NK-92 (cell line): ENCODE measurements at regions not wholly inside any gene's neighbourhood (a gene's known extent, or its start where the extent isn't known, plus 50 kb on each side); places are given as distances from the start of the nearest gene placed in this dataset.

Experiments used
- DNase-seq: peaks from one replicate; lab custom pipeline; 2025; ENCODE audit not compliant: unreplicated experiment; lab: John Stamatoyannopoulos, UW

DNA sequence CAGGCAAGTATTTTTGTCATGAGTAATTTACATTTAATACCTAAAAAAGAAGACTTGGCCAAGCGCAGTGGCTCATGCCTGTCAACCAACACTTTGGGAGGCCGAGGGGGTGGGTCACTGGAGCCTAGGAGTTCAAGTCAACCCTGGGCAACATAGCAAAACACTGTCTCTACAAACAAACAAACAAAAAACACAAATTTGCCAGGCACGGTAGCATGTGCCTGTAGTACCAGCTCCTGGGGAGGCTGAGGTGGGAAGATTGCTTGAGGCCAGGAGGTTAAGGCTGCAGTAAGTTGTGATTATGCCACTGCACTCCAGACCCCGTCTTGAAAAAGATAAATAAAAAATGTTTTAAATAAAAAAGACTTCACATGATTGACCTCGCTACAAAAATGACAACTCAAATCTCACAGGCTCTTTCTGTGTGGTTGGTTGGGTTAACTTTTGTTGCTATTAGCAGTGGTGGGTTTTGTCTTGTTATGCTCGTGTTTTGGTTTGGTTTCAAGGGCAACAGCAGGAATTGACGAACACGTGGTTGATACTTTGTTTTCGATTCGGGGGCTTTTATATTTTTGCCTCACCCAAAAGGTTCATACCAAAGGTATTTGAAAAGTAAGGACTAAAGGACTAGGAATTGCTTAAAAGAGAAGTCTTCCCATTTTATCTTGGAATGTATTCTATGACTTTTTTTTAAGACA is 227.2 kb upstream of the MKLN1 start:
- DNase-seq = no peak

DNA sequence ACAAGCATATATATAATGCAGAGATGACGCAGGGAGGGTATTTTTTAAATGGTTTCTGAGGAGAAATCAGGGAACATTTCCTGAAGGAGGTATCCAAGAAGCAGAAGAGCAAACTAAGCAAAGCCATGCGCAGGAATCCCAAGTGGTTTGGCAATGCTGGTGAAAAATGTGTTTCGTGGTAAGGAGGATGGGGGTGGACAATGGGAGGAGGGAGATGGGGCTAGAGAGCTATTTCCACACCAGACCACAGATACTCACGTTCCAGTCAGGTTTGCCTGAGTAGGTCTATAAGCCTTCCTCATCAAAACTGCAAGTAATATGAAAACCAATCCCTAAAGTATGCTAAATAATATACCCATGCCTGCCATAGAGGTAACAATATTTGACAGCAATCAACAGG is 223.7 kb upstream of the MKLN1 start:
- no peak for DNase-seq

DNA sequence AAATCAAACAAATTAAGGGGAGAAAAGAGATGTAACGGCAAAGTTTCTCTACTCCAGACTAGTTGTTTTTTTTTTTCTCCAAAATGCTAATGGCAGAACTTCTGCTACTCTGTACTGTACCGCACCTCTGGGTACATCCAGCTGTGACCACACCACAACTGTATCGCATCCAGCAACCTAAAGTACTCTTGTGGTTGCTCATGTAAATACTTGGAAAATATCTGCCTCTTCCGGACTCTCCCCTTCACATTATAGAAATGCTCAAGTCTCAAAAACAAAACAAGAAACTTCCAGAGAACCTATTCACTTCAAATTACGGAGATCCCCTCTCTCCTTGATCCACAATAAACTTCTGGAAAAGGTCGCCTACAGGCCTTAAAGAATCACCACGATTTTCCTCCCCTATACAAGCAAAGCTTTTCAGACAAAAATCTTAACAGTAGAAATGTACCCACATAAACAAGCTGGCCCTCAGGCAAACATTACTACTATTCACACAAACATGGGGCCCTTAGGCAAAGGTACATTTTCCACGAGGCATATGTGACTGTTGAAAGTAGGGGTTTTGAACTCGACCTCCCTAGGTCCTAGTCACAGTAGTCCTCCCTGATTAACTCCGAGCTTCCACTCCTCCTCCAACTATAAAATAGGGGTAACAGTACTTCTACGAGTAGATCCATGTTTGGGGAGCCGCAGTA is 222.9 kb upstream of the MKLN1 start:
- no peak for DNase-seq

DNA sequence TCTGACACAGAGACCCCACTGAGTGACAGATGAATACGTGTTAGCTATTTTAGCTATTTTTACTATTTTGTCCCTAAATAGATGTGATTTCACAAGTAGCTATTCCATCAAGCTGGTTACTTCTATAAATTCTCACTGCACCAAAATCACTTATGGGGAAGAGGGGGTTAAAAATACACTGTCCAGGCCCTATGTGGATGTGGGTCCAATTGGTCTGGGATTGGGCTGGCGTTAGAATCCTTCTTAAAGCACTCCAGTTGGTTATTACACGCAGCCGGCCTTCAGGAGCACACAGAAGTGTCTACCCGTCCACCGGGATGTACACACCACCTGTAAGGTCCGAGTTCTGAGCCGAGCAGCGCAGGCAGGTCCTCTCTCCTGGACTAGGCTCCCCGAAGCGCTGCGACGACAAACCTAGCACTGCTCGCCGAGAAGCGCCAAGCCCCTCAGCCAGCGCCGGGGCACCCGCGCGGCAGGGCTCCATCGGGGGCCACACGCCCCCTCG is 222.3 kb upstream of the MKLN1 start:
- DNase-seq = no peak

DNA sequence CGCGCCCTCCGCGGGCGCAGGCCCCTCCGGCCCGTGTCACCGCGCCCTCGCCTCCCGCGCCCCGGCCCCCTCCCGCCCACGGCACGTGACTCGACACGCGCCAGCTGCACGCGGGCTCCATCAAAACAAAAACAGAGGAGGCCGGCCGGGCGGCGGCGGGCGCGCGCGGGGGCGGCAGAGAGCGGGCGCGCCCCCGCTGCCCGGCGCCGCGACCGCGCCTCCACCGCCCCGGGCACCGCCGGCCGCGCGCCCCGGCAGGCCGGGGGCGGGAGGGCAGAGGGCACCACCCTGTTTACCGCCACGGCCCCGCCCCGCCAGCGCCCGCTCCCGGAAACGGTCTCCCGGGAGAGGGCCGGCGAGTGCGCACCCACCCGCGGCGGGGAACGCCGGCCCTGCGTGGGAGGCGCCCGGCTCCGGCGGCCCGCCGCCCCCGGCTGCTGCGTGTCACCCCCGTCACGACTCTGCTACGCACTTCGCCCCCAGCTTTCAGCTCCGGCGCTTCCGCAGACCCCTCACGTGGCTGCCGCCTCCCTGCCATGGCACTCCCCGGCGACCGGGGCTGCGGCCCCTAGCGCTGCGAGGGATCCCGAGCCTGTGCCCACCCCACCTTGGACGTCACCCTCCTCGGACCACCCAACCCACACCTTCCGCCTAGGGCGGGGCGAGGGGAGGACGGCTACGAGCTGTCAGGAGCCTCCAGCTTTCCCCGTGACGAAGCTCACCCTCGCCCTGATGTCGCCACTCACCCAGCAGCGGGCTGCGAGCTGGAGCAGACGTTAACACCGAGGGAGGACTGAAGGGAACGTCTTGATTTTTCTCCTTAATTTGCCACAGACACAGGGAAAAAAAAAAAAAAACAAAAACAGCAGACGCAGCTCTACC is 221.6 kb upstream of the MKLN1 start:
- peak; percentile 72 for DNase-seq

DNA sequence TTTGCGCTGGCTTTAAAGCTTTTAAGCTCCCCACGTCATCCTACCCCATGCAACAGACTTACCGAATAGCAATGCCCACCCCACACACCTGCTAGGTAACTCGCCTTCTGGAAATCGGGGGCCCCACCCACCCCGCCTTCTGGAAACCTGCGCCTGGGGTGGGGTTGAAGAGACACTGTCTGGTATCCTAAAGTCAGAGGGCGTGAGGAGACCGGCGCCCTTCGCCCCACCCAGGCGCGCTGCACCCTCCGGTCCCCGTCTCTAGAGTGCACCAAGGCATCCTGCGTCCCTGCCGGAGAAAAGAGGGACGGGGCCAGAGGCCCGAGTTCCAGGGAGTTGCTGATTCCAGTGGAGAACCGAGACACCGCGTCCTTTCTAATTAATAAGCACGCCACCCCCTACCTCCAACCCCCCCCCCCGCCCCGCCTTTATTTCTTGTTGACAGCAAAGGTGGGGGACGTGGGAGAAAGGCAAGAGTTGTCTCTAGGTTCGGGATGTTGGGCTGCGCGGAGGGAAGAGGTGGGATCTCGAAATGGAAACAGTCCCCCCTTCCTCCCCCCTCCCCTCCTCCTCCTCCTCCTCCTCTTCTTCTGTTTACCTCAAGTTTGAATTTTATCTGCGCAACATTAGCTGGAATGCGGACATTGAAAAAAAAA is 220.9 kb upstream of the MKLN1 start:
- DNase-seq = no peak

DNA sequence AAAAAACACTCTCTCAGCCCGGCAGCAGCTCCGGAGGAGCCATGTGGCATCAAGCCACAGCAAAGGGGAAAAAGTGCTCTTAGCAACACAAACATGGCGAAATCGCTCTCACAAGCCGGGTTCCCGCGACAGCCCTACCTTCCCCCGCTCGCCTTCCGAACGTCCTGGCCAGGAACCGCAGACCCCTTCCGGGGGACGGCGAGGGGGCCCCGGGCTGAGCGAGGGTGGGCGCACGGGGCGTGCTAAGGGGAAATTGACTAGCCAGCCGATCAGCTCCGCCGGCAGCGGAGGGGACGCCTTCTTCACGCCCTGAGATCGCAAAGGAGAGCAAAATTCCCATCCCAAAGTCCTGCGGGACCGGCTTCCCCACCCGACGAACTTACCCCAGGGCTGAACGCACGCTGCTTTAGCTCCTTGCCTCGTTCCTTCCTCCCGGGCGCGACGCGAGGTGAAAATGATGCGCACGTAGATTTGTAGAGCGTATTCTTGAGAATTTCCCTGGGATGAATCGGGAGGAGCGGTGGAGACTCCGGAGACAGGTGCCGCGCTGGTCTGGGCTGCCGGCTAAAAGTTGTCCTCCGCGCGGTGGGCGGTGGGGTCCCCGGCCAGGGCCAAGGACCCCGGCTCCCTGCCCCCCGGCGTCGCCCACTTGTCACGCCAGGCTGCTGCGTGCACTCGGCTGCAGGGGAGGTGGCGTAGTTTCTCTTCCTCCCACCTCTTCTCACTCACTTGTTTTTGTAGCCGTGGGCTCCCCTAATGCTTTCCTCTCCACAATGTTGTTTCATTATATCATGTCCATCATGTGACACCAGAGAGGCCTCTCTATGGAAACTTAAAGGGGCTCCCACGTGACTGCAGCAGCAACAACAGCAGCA is 220.1 kb upstream of the MKLN1 start:
- no peak for DNase-seq

DNA sequence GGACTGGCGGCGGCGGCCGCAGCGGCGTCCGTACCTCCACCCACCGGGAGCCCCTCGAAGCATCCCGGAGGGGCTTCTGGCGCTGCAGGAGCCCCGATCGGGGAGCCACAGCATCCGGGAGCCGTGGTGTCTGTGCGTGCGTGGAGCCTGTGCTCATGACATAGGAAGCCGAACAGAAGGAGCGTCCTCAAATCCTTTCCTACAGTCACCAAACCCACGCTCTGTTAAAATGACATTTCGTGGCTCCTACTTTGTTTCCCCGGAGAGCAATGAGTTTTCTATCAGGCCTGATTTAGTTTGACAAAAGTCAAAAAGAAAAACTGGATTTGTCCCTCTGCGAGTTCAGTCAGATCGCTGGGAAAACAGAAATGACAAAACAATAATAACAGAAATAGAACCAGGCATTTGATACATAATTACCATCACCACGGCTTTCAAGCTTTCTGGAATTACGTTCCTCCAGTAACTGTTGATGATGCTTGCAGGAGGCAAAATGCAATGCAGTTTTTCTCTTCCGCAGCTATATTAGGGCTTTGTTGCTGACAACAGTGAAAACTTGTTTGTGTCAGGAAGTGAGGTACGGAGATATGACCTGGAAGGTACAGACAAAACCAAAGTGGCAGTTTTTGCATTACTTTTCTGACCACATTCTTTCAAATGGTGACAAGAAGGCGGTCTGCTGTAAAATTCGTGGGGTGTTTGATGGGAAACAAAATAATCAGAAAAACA is 219.3 kb upstream of the MKLN1 start:
- no peak for DNase-seq

DNA sequence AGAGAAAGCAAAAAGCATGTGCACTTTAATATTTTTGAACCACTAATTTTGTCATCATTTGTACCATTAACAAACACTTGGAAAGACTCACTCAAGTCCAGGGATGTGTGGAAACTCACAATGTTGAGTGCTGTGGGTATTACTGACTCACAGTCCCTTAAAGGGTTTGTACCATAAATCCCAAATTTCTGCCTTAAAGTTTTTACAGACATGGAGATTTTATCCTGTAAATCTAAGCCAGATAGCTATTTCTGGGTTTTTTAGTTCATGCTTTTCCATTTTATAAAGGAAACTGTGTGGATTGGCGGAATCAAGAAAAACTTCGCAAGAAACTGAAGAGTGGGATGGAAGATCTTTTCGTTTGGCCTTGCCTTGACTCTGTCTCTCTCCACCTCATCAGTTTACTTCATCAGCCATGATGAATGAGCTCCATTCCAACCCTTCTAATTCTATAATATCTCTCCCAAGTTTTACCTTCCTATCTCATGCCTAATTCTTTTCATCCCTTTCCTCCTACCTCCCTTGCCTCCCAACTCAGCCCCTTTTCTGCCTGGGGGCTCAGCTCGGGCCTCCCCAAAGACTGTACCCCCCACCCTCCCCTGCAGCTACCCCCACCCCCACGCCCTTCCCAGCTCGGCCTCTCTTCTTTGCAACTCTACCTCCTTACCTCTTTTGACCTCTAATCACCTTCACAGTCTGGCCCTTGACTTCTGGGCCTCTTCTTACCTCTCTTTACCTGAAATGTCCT is 218.5 kb upstream of the MKLN1 start:
- DNase-seq = no peak

DNA sequence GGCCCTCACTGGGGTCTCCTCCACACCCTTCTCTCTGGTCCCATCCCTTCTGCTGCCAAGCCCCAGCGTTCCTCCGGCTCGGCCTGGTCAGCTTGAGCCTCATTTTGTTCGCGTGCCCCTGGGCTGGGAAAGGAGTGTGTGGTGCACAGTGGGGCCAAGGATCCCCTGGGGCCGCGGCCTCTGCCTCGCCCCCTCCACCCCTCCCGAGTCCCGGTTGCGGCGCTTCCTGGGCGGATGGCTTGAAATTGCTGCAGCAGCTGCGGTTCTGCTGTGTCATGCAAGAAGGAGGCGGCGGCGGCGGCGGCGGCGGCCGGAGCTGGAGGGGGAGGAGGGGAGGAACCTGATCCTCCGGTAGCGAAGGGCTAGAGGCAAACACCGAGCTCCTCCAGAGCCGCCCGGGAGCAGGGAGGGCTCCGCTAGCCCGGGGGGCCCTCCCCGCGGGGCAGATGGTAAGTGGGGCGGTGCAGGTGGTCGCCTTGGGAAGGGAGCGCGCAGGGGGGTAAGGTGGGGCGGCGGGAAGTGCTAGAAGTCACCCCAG is 217.8 kb upstream of the MKLN1 start:
- DNase-seq = peak; percentile 18

DNA sequence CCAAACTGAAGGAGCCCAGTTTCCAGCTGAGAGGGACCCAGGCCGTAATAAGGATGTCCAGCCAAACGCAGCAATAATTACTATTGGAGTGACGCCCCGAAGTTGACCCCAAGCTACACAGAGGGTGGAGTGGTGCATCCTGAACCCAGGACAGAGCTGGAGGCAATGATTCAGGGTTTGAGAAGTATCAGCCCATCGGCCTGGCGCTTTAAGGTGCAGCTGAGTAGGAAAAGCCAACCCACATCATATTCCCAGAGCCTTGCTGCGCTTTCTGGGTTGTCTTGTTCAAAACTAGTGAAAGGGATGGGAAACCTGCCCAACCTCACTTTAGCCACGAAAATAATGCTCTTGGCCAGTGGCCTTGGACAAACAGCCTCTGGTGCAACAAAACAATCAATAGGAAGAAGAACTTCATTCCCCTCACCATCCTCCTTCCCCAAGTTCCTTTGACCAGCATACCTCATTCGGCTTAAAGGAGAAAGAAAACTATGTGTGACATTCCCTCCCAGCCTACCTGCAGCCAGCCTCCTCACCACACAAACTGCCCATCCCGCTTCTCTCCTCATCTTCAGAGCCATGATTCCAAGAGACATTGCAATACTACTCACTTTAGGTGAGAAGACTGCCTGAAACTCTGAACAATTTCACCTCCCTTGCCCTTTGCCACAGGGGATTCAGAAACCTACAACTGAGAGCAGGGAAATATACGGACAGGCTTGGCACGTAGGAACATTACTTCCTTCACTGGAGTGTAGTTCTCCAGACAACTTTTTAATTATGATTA is 217.2 kb upstream of the MKLN1 start:
- DNase-seq = no peak

DNA sequence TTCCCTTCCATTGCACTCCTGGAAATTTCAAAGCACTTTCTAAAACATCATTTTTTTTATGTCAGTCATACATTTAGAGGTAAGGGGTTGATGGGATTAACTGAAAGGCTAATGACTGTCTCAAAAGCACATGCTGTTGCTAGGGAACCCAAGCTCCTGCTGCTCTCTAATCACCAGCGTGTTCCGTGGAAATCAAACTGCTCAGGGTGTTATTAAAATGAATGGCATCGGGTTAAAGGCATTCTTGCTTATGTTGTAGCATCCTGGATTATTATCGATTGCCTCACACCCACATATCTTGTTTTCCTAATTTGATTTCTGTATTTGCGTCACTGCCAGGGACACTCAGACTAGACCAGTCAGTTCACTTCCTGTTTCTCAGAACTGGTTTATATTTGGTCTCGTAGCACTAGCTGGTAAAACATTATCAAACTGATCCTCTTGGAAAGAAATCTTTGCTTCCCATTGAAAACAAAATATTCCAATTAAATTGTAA is 216.5 kb upstream of the MKLN1 start:
- no peak for DNase-seq

DNA sequence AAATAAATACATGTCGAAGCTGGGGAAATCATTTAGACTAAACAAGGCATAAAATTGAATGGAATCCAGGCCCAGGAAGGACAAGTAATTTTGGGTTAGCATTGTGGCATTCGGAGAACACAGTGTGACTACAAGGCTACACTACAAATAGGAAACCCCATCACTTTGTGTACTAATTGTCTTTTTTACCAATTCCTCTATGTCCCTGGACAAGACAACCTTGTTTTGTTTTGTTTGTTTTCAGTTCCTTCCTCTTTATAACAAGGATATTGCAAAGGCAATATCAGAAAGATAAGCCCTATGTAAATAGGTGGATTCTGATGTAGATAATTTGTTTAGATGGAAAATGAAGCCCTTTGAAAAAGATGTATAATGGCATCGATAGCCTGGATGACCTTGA is 215.9 kb upstream of the MKLN1 start:
- no peak for DNase-seq

DNA sequence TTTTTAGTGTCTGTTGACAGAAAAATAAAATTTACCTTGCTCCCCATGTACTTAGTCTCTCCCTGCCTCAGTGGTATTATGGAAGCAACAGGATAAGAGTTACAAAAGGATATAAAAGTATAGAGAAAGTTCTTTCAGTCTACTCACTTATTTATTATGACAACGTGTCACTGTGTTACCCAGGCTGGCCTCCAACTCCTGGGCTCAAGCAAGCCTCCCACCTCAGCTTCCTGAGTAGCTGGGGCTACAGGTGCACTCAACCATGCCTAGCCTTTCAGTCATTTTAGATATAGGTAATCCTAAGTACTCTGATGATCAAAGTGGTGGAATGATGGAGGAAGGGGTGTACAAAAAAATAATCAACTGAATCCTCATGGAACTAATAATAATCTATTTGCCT is 215.2 kb upstream of the MKLN1 start:
- DNase-seq = no peak

DNA sequence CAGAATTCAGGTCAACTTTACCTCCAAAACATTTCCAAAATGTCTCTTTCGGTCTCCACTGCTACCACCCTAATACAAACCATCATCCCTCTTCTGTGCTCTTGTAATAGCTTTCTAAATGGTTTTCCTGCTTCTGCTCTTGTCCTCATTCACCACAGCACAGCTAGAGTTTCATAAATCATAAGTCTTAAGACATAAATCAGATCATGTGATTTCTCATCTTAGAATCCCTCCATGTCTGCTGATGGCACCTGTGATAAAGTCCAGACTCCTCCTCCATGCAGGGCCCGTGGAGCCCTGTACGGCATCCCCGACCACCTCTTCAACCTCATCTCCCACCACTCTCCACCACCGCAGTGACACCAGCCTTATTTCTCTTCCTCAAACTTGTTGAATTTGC is 212.3 kb upstream of the MKLN1 start:
- no peak for DNase-seq

DNA sequence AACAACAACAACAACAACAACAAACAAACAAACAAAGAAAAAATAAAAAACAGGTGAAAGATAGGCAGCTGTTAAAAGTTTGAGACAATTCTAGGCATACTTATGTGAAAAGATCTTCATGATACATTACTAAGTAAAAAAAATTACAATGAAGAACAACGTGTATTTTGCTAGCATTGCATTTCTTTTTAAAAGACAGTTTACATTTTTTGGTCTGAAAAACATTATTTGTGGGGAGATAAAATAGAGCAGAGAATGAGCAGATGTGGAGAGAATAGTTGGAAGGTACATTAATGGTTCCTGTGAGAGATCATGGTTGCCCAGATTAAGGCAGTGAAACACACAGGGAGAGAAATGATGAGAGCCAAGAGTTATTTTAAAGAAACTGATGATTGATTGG is 210.2 kb upstream of the MKLN1 start:
- DNase-seq = no peak

DNA sequence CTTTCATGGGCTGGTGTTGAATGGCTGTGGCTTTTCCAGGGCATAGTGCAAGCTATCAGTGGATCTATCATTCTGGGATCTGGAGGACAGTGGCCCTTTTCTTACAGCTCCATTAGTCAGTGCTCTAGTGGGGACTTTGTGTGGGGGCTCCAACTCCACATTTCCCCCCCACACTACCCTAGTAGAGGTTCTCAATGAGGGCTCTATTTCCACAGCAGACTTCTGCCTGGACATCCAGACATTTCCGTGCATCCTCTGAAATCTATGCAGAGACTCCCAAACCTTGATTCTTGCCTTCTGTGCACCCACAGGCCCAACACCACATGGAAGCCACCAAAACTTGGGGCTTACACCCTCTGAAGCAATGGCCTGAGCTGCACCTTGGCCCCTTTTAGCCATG is 208.3 kb upstream of the MKLN1 start:
- DNase-seq = no peak

DNA sequence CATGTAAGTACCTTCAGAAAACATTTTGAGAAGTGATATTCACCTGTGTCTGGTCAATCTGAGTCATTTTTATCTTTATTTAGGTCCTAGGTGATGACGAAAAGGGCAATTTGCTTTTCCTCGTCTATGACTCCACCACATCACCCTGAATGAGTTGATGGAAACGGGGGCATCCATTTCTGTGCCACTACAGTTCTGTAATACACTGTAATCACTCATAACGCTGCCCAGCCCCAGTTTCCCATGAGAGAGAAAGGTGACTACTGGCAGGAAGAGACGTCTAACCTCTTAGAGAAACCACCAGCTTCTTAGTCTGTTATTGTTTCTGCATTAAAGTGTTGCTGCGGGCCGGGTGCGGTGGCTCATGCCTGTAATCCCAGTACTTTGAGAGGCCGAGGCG is 205.3 kb upstream of the MKLN1 start:
- DNase-seq = no peak
